ENCODE measurements at regions not wholly inside any gene's neighbourhood (a gene's known extent, or its start where the extent isn't known, plus 50 kb on each side); places are given as distances from the start of the nearest gene placed in this dataset.
"Not testable (repeated sequence)": the region's sequence is repeated elsewhere in the genome, so short reads cannot be mapped to it uniquely, and the experiment has no call there.

- no peak for DNase-seq
These were observed 52.7 kb upstream of the NCK2 start for GRCh38 chr2:105691947-105692390.

GRCh38 chr2:105690566-105690965 lies 54.1 kb upstream of the NCK2 start:
- no peak for DNase-seq

DNA sequence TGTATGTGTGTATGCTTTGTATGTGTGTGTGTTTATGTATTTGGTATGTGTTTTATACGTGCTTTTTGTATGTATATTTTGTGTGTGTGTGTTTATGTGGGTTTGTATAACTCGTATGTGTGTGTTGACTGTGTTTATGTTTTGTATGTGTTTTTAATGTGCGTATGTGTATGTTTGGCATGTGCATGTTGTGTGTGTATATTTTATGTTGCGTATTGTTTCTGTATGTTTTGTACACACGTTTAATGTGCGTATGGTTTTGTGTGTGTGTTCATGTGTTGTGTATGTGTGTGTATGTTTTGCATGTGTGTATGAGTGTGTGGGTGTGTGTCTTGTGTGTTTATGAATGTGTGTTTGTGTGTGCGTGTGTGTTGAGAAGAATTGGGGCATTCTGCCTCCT lies 55.2 kb upstream of the NCK2 start:
- DNase-seq = no peak

GRCh38 chr2:105688946-105689345 lies 55.8 kb upstream of the NCK2 start:
- DNase-seq = no peak

DNA sequence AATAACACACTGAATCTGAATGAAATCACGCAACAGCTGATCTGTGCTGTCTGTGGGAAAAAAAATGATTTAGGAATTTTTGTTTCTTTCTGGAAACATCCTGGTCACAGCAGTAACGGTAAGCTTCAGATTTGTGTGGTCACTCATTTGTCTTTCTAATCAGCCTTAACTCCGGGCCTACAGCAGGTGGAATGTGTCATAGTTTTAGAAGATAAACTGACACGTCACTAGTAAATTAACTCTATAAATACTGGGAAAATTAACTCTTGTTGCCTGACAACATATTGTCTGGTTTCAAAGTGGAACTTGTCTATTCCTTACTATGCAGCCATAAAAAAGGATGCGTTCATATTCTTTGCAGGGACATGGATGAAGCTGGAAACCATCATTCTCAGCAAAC lies 58.1 kb upstream of the NCK2 start:
- no peak for DNase-seq

- no peak for DNase-seq
These were observed 61.7 kb upstream of the NCK2 start for GRCh38 chr2:105683011-105683492.

GRCh38 chr2:105682401-105682800 lies 62.3 kb upstream of the NCK2 start:
- DNase-seq = no peak

DNA sequence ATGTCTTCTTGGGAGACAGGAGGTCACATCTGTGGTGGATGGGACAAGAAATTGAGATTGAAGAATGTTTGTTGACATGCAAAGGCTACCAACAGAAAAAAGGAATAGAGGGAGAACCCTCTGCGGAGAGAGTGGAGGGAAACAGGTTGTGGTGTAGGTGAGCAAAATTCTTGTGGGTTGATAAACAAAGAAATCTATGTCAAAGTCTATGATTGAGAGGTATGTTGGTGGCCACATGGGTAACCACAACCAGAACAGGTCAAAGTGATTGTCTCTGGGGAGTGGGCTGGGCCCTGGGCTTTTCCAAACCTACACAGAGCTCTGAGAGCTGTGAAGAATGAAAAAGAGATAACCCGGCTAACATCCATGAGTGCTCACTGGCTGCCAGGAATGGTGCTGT lies 62.8 kb upstream of the NCK2 start:
- no peak for DNase-seq

DNA sequence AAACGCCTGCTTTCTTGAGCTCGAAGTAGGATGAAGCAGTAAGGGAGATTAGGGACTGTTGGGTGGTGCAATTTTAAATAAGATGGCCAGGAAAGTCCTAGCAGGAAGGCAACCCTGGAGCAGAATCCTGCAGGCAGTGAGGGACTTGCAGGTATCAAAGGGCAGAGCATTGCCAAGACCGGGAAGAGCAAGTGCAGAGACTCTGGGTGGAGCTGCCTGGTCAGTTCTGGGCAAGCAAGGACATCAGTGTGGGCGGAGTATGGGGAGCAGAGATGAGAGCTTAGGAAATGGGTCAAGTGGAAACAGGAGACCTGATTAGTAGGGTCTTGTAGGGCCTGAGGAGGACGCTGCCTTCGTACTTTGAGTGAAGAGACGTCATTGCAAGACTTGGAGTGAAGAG lies 64.4 kb upstream of the NCK2 start:
- DNase-seq = no peak

DNA sequence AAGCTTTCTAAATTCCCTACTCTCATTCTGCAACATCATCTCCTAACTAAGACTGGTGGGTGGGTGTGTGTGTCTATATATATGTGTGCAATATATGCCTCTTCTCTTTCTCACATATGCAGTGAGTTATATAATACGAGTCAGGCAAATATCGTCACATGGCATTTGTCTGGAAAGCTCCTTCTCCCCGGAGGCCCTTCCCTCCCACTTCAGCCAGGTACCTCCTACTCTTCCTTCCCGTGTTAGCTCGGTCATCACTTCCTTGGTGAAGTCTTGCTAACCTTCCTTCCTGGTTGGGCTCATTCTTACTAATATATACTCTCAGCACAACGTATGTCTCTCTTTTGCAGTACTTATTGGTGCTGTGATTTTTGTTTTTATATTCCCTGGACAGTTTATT lies 66.4 kb upstream of the NCK2 start:
- DNase-seq = no peak

DNA sequence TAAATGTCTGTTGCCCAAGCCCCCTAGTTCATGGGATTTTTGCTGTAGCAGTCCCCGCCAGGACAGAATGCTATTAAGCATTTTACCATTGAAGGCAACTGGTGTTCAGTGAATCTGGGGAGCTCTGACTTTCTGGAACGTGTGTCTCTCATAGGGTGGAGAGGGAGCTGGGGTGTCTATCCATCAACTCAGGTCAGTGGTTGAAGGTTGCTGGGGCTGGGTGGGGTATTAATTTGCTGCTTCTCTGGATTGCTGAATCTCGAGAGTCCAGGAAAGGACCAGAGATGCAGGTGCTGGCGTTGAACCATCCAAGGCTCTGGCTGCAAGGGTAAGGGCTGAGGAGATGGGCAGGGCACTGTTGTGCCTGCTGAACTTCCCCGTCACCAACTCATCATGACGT lies 66.8 kb upstream of the NCK2 start:
- DNase-seq = no peak

DNA sequence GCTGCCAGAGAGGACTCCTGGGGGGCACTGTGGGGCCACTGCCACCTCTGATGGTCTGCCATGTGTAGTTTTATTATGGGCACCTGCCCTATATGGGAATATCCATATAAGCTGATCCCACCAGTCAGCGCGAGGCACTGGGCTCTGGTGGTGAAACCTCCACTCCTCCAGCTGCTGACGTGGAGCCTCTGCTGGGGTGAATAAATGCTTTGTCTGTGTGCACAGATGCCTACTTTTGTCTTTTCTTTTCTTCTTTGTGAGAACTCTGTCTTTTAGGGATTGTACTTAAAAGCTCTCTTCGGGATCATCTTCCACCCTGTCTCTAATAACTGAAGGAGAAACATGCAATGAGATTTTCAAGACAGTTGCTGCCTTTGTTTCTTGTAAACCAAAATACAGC lies 68.9 kb upstream of the NCK2 start:
- no peak for DNase-seq

GRCh38 chr2:105674859-105675541 lies 69.7 kb upstream of the NCK2 start:
- peak in 1 of 2 donors; percentile 2 for DNase-seq

DNA sequence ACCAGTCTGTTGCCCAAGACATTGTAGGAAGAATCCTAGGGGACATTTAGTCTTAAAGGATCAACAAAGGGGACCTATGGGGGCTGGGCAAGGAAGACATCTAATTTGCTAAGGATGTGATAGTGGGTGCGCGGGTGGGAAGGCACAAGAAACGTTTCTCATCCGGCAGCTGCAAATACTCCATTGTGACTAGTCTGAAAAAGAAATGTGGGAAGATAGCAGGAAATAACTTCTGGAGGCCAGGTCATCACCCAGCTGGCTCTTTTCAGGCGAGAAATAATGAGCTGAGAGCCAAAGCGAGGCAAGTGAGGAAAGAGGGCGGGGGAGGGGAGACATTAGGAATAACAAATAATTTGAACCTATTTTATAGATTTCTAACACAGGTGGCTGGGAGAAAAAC lies 70.3 kb upstream of the NCK2 start:
- DNase-seq = no peak

DNA sequence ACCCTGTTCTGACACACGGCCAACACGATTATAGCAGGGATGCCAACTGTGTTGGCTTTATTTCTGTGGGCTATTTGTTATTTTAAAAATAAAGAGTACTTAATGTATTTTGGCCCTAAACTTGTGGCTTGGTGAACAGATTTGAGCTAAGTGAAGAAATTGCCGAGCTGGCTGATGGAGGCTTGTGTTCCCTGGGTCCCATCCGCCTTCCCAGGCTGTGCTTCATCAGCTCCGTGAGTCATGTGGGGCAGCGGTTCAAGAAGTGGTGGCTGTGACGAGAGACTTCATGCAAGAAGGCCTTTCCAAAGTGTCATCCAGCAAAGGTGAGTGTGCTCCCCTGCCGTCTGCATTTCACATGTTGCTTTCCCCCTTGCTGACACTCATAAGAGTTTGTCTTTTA lies 73.6 kb upstream of the NCK2 start:
- no peak for DNase-seq

DNA sequence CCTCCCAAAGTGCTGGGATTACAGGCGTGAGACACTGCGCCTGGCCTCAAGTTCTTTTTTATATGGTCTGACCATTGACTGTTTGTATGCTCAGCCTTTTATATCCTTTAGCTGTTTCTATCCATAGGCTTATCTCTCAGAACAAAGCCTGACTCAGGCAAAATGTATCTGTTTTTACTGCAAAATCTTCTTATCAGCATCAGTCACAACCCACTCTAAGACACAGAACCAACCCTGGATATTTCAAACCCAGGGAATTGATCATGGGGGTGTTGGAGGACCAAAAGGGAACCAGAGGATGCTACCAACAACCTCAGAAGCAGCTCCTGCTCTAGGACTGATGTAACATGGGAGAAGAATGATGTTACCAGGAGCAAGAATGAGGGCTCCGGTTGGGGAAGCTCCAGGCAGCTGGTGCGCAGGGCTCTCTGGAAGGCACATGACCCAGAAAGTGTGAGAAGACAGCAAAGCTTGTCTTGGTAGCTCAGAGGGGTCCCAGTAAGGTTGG lies 75.3 kb upstream of the NCK2 start:
- DNase-seq = no peak

GRCh38 chr2:105665480-105665879 lies 79.2 kb upstream of the NCK2 start:
- DNase-seq = no peak

GRCh38 chr2:105660489-105660888 lies 84.2 kb upstream of the NCK2 start:
- DNase-seq = no peak

DNA sequence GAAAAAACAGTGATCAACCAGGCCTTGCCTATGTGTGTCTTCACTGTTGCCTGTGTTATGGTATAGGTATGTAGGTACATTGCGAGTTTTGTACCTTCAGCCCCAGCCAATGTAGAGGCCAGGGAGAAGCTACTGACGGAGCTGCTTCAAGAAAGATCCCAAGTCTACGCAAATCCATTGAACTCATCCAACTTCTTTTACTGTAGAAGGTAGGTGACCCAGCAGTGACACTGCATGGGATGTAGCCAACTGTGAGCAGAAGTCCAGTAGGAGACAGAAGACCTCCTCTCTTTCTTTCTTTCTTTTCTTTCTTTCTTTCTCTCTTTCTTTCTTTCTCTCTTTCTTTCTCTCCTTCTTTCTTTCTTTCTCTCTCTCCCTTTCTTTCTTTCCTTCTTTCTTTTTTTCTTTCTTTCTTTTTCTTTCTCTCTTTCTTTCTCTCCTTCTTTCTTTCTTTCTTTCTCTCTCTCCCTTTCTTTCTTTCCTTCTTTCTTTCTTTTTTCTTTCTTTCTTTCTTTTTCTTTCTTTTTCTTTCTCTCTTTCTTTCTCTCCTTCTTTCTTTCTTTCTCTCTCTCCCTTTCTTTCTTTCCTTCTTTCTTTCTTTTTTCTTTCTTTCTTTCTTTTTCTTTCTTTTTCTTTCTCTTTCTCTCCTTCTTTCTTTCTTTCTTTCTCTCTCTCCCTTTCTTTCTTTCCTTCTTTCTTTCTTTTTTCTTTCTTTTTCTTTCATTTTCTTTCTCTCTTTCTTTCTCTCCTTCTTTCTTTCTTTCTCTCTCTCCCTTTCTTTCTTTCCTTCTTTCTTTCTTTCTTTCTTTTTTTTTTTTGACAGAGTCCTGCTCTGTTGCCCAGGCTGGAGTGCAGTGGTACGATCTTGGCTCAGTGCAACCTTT lies 88.7 kb upstream of the NCK2 start:
- DNase-seq = not testable (repeated sequence)

DNA sequence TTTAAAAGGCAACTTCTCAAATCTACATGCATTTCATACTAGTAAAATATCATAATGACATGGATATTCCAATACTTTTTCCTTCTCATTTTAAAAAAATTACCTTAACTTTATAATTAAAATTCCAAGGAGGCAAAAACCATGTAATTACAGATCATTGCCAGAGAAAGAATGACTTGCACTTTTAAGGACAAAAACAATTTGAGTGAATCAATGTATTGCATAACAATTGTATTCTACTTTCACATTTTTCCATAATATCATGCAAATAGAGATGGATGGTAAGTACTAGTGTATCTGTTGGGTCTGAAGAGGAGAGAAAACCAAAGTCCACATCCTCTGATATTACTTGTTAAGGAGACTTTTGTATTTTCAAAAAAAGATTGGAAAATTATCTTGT lies 89.5 kb upstream of the NCK2 start:
- no peak for DNase-seq

- DNase-seq = no peak
These were observed 90.2 kb upstream of the NCK2 start for GRCh38 chr2:105654474-105655004.

DNA sequence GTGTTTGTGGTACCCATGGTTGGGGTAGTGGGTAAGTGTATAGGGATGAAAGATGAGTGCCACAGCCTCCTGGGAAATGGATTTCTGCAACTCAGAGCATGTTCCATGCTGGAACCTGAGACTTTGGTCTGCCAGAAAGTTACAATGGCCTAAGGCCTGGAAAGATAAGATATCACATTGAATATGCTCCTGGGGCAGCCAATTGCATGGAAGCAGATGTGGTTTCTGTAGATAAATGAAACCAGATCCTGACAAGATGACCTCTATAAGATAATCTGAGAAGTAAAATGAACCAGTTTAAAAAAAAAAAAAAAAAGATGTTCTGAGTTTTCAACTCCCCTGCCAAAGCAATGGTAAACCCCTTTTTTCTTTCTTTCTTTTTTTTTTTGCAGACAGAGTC lies 91.4 kb upstream of the NCK2 start:
- DNase-seq = no peak

DNA sequence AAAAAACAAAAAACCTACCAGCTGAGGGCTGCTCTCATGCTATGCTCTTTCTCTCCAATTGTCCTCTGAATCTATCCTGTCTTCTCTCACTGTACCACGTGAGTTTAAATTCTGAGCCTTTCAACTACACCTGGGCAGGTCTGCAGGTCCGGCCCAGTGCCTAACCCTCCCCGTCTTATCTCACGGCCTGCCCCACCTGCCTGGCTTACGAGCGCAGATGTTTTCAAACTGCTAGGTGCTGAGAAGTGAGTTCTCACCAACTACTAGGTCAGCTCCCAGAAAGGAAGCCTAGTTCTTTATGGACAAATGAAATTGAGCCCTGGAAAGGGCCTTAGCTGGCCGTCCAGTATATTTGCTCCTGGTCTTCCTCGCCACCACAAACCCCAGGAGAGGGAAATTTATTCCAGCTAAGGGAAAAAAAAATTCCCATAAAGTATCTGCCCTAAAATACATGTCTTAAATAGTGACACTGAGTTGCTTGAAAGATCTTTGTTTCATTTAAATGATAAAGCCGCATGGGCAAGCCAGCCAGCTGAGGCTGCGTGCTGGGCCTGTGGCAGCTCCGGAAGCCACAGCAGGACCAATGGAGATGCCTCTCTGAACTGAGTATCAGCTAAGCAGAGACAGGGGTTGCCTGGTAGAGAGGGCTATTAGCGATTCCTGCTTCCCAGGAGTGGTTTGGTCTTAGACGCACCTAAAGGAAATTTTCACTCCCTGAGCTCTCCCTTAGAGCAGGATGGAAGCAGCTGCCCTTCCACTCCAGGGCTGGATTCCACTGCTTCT lies 92.5 kb upstream of the NCK2 start:
- no peak for DNase-seq
